ENCODE measurements at regions not wholly inside any gene's neighbourhood (a gene's known extent, or its start where the extent isn't known, plus 50 kb on each side); places are given as distances from the start of the nearest gene placed in this dataset.

- H3K36me3 ChIP-seq: no peaks in the 10 kb centered on the region
- intact Hi-C loops (cut with DNase I; ENCODE audit: low total_unique reads): no loop called here
- no peak overlapping the region for H3K27ac ChIP-seq
- H3K9me3 ChIP-seq: no peaks in the 10 kb centered on the region
- H3K4me3 ChIP-seq: no peak overlapping the region
- H3K4me1 ChIP-seq: peaks cover 0 to 8% of the 10 kb centered on the region in 2 donors
- no peak for DNase-seq (ENCODE audit: low spot score in 2 of 2)
- H3K27me3 ChIP-seq: no peaks in the 10 kb centered on the region
- TF ChIP-seq, protein P1, sequence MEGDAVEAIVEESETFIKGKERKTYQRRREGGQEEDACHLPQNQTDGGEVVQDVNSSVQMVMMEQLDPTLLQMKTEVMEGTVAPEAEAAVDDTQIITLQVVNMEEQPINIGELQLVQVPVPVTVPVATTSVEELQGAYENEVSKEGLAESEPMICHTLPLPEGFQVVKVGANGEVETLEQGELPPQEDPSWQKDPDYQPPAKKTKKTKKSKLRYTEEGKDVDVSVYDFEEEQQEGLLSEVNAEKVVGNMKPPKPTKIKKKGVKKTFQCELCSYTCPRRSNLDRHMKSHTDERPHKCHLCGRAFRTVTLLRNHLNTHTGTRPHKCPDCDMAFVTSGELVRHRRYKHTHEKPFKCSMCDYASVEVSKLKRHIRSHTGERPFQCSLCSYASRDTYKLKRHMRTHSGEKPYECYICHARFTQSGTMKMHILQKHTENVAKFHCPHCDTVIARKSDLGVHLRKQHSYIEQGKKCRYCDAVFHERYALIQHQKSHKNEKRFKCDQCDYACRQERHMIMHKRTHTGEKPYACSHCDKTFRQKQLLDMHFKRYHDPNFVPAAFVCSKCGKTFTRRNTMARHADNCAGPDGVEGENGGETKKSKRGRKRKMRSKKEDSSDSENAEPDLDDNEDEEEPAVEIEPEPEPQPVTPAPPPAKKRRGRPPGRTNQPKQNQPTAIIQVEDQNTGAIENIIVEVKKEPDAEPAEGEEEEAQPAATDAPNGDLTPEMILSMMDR (IDR thresholded peaks at IDR 0.05): no peak
- TF ChIP-seq POLR2AphosphoS5 (IDR thresholded peaks at IDR 0.05) (no peak), POLR2A (IDR thresholded peaks at IDR 0.05) (no peak)
Observed at GRCh38 chr9:82491604-82492003, 503.0 kb downstream of the SPATA31D1 start.

- Histone ChIP-seq H3K36me3 (no peaks in the 10 kb centered on the region), H3K9me3 (no peaks in the 10 kb centered on the region), H3K27ac (no peak overlapping the region), H3K4me3 (no peak overlapping the region), H3K4me1 (peaks cover 0 to 8% of the 10 kb centered on the region in 2 donors), H3K27me3 (no peaks in the 10 kb centered on the region)
- intact Hi-C loops (cut with DNase I; ENCODE audit: low total_unique reads): no loop called here
- TF ChIP-seq, protein P1 (IDR thresholded peaks at IDR 0.05): no peak
- no peak for TF ChIP-seq POLR2A (IDR thresholded peaks at IDR 0.05)
- no peak for TF ChIP-seq POLR2AphosphoS5 (IDR thresholded peaks at IDR 0.05)
- DNase-seq (ENCODE audit: low spot score in 2 of 2): no peak
Observed at GRCh38 chr9:82492274-82492673, 503.7 kb downstream of the SPATA31D1 start.

GRCh38 chr9:82495884-82496777 lies 507.6 kb downstream of the SPATA31D1 start:
- no peak for TF ChIP-seq POLR2A (IDR thresholded peaks at IDR 0.05)
- TF ChIP-seq, protein P1 (IDR thresholded peaks at IDR 0.05): no peak
- no peak for TF ChIP-seq POLR2AphosphoS5 (IDR thresholded peaks at IDR 0.05)
- H3K36me3 ChIP-seq: no peaks in the 10 kb centered on the region
- no peak for DNase-seq (ENCODE audit: low spot score in 2 of 2)
- H3K4me1 ChIP-seq: no peaks in the 10 kb centered on the region
- H3K27me3 ChIP-seq: no peaks in the 10 kb centered on the region
- no peak overlapping the region for H3K4me3 ChIP-seq
- H3K27ac ChIP-seq: no peak overlapping the region
- intact Hi-C loops (cut with DNase I; ENCODE audit: low total_unique reads): no loop called here
- peaks cover 0 to 5% of the 10 kb centered on the region in 2 donors for H3K9me3 ChIP-seq

DNA sequence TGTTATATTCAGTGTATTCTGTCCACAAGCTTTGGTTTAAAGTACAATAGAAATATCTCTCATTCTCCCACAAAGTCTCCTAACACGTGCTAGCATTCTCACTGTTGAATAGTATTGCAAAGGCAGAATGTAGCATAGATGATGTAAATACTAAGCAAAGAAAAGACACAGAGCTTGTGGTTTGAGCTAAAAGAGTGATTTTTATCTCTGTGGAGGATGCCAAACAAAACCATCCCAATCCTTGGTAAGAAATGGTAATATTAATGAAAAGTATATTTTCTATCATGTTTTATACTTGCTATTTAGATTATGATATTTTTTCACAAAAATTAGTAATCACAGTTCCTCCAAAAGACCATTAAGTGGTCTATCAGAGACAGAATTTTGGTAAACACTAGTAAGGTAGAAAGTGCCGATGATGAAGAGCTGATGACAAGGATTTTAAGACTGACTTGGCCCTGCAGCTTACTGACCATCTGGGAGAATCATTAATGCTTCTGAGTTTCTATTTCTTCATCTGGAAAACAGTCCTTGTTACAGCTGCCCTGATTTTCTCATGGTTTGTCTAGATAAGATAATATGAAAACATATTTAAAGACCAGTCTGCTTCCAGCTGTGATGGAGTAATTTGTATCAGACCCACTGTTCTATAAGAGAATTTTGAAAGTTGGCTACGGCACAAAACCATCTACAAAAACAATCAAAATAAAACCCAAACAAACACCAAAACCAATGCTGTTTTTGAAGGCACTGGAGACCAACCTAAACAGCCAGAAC lies 510.2 kb downstream of the SPATA31D1 start:
- Histone ChIP-seq H3K27me3 (no peaks in the 10 kb centered on the region), H3K4me3 (no peak overlapping the region), H3K27ac (no peak overlapping the region), H3K4me1 (no peaks in the 10 kb centered on the region), H3K9me3 (peaks cover 0 to 7% of the 10 kb centered on the region in 2 donors), H3K36me3 (no peaks in the 10 kb centered on the region)
- intact Hi-C loops (cut with DNase I; ENCODE audit: low total_unique reads): no loop called here
- TF ChIP-seq POLR2A (IDR thresholded peaks at IDR 0.05): no peak
- TF ChIP-seq, protein P1 (IDR thresholded peaks at IDR 0.05): no peak
- no peak for TF ChIP-seq POLR2AphosphoS5 (IDR thresholded peaks at IDR 0.05)
- DNase-seq (ENCODE audit: low spot score in 2 of 2): no peak

- no peaks in the 10 kb centered on the region for H3K36me3 ChIP-seq
- no peak overlapping the region for H3K4me3 ChIP-seq
- TF ChIP-seq POLR2AphosphoS5 (IDR thresholded peaks at IDR 0.05) (no peak), POLR2A (IDR thresholded peaks at IDR 0.05) (no peak)
- peaks cover 0 to 7% of the 10 kb centered on the region in 2 donors for H3K9me3 ChIP-seq
- no peak overlapping the region for H3K27ac ChIP-seq
- no peak for DNase-seq (ENCODE audit: low spot score in 2 of 2)
- H3K27me3 ChIP-seq: no peaks in the 10 kb centered on the region
- intact Hi-C loops (cut with DNase I; ENCODE audit: low total_unique reads): no loop called here
- H3K4me1 ChIP-seq: no peaks in the 10 kb centered on the region
Observed at GRCh38 chr9:82499337-82499736, 510.8 kb downstream of the SPATA31D1 start.

Measured in breast epithelium (tissue), 4 donors.